HG03520 (cell line): ENCODE measurements at regions not wholly inside any gene's neighbourhood (a gene's known extent, or its start where the extent isn't known, plus 50 kb on each side); places are given as distances from the start of the nearest gene placed in this dataset.
"Not testable (repeated sequence)": the region's sequence is repeated elsewhere in the genome, so short reads cannot be mapped to it uniquely, and the experiment has no call there.

ENCODE experiments used
- ATAC-seq: cut with Tn5 transposase; IDR thresholded peaks from one replicate; pipeline ENCODE4 v1.9.1; 2021; ENCODE audit warnings: mild to moderate bottlenecking, moderate library complexity; ENCODE audit not compliant: unreplicated experiment

- no peak for ATAC-seq
Measured at GRCh38 chr6:80441131-80441530, 334.7 kb downstream of the BCKDHB start.

- no peak for ATAC-seq
Measured at GRCh38 chr6:80440496-80441115, 334.1 kb downstream of the BCKDHB start.

GRCh38 chr6:80439721-80440470, 333.4 kb downstream of the BCKDHB start:
- ATAC-seq: no peak

- ATAC-seq: no peak
Measured at GRCh38 chr6:80438772-80439171, 332.3 kb downstream of the BCKDHB start.

- ATAC-seq: no peak
Measured at GRCh38 chr6:80437801-80438200, 331.3 kb downstream of the BCKDHB start.

GRCh38 chr6:80437221-80437620, 330.8 kb downstream of the BCKDHB start:
- no peak for ATAC-seq

- no peak for ATAC-seq
Measured at GRCh38 chr6:80436663-80437062, 330.2 kb downstream of the BCKDHB start.

- ATAC-seq: no peak
Measured at GRCh38 chr6:80435457-80435856, 329.0 kb downstream of the BCKDHB start.

GRCh38 chr6:80434691-80435350, 328.4 kb downstream of the BCKDHB start:
- ATAC-seq: no peak

- ATAC-seq: no peak
Measured at GRCh38 chr6:80433673-80434025, 327.2 kb downstream of the BCKDHB start.

GRCh38 chr6:80433010-80433672, 326.7 kb downstream of the BCKDHB start:
- no peak for ATAC-seq

- ATAC-seq: no peak
Measured at GRCh38 chr6:80425089-80425823, 318.8 kb downstream of the BCKDHB start.

- no peak for ATAC-seq
Measured at GRCh38 chr6:80411486-80411885, 305.0 kb downstream of the BCKDHB start.

- ATAC-seq: not testable (repeated sequence)
Measured at GRCh38 chr6:80407976-80408375, 301.5 kb downstream of the BCKDHB start.

GRCh38 chr6:80404889-80405288, 298.4 kb downstream of the BCKDHB start:
- no peak for ATAC-seq

- no peak for ATAC-seq
Measured at GRCh38 chr6:80403365-80403764, 296.9 kb downstream of the BCKDHB start.

- ATAC-seq: no peak
Measured at GRCh38 chr6:80402266-80402665, 295.8 kb downstream of the BCKDHB start.
